ENCODE measurements at regions not wholly inside any gene's neighbourhood (a gene's known extent, or its start where the extent isn't known, plus 50 kb on each side); places are given as distances from the start of the nearest gene placed in this dataset.

- no peak for DNase-seq
- no peak overlapping the region for H2AFZ ChIP-seq (ENCODE audit: low read length)
- no peak overlapping the region for H3K27ac ChIP-seq (ENCODE audit: low read length)
- H3K27me3 ChIP-seq (replicated peaks; ENCODE audit: insufficient read depth, low read length): no peaks in the 10 kb centered on the region
- H3F3A ChIP-seq (ENCODE audit: insufficient read depth, low read length): no peaks in the 10 kb centered on the region
- no peaks in the 10 kb centered on the region for H3K9me2 ChIP-seq (replicated peaks; ENCODE audit: insufficient read depth, low read length)
- no peaks in the 10 kb centered on the region for H3K36me3 ChIP-seq (replicated peaks; ENCODE audit: insufficient read depth, low read length)
- peaks cover 12% of the 10 kb centered on the region; the same call in 1 of the 2 replicates for H3K4me1 ChIP-seq (ENCODE audit: low read length)
- no peaks in the 10 kb centered on the region for H3K9me3 ChIP-seq (replicated peaks; ENCODE audit: insufficient read depth, low read length)
- H3K9ac ChIP-seq (ENCODE audit: low read length): no peak overlapping the region
- H3K79me2 ChIP-seq (ENCODE audit: low read length): no peaks in the 10 kb centered on the region
- H3K4me2 ChIP-seq (ENCODE audit: low read depth, low read length): no peak overlapping the region
- H4K20me1 ChIP-seq (ENCODE audit: insufficient read depth, low read length): no peaks in the 10 kb centered on the region
- H3K4me3 ChIP-seq (ENCODE audit: low read length): no peak overlapping the region
- TF ChIP-seq EZH2 (optimal IDR thresholded peaks at IDR 0.05; ENCODE audit: low read depth, low read length): no peak
- no peak for TF ChIP-seq CTCF (IDR thresholded peaks at IDR 0.05; ENCODE audit: low read length)
- TF ChIP-seq EZH2phosphoT487 (IDR thresholded peaks at IDR 0.05; ENCODE audit: low read length): no peak
Observed at GRCh38 chrX:10855845-10856244, 235.5 kb upstream of the MID1 start.

DNA sequence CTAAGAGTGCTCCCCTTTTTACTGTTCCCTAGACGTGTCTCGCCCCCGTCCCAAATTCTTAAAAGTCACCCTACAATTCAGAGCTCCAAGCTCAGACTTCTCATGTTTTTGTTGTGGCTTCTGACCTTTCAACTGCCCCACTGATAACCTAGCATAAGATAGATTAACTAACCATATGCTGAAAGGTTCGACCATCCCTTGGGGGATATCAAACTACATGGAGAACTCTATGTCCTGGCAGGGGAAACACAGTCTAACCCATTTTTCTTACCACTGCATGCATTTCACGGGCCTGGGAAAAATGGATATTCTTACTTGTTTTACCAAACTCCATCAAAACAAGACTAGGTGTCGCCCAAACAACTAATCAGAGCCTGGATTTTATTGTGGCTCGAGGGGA, 236.4 kb upstream of the MID1 start:
- Histone ChIP-seq H3K27me3 (replicated peaks; ENCODE audit: insufficient read depth, low read length) (no peaks in the 10 kb centered on the region), H3K4me3 (ENCODE audit: low read length) (no peak overlapping the region), H3K4me2 (ENCODE audit: low read depth, low read length) (no peak overlapping the region), H3K4me1 (ENCODE audit: low read length) (peaks cover 12% of the 10 kb centered on the region; the same call in 1 of the 2 replicates), H2AFZ (ENCODE audit: low read length) (no peak overlapping the region), H4K20me1 (ENCODE audit: insufficient read depth, low read length) (no peaks in the 10 kb centered on the region), H3K9ac (ENCODE audit: low read length) (no peak overlapping the region), H3K36me3 (replicated peaks; ENCODE audit: insufficient read depth, low read length) (no peaks in the 10 kb centered on the region), H3K79me2 (ENCODE audit: low read length) (no peaks in the 10 kb centered on the region), H3K9me3 (replicated peaks; ENCODE audit: insufficient read depth, low read length) (no peaks in the 10 kb centered on the region), H3F3A (ENCODE audit: insufficient read depth, low read length) (no peaks in the 10 kb centered on the region), H3K9me2 (replicated peaks; ENCODE audit: insufficient read depth, low read length) (no peaks in the 10 kb centered on the region), H3K27ac (ENCODE audit: low read length) (no peak overlapping the region)
- no peak for DNase-seq
- TF ChIP-seq EZH2phosphoT487 (IDR thresholded peaks at IDR 0.05; ENCODE audit: low read length): no peak
- no peak for TF ChIP-seq EZH2 (optimal IDR thresholded peaks at IDR 0.05; ENCODE audit: low read depth, low read length)
- TF ChIP-seq CTCF (IDR thresholded peaks at IDR 0.05; ENCODE audit: low read length): no peak

- no peak for DNase-seq
- H3K79me2 ChIP-seq (ENCODE audit: low read length): no peaks in the 10 kb centered on the region
- H3K4me3 ChIP-seq (ENCODE audit: low read length): no peak overlapping the region
- H3K4me2 ChIP-seq (ENCODE audit: low read depth, low read length): no peak overlapping the region
- no peak for TF ChIP-seq CTCF (IDR thresholded peaks at IDR 0.05; ENCODE audit: low read length)
- TF ChIP-seq EZH2phosphoT487 (IDR thresholded peaks at IDR 0.05; ENCODE audit: low read length): no peak
- TF ChIP-seq EZH2 (optimal IDR thresholded peaks at IDR 0.05; ENCODE audit: low read depth, low read length): no peak
- H3K9ac ChIP-seq (ENCODE audit: low read length): no peak overlapping the region
- no peaks in the 10 kb centered on the region for H3K27me3 ChIP-seq (replicated peaks; ENCODE audit: insufficient read depth, low read length)
- no peaks in the 10 kb centered on the region for H3F3A ChIP-seq (ENCODE audit: insufficient read depth, low read length)
- no peaks in the 10 kb centered on the region for H3K9me3 ChIP-seq (replicated peaks; ENCODE audit: insufficient read depth, low read length)
- H3K4me1 ChIP-seq (ENCODE audit: low read length): peaks cover 12% of the 10 kb centered on the region; the same call in 1 of the 2 replicates
- H3K9me2 ChIP-seq (replicated peaks; ENCODE audit: insufficient read depth, low read length): no peaks in the 10 kb centered on the region
- no peak overlapping the region for H3K27ac ChIP-seq (ENCODE audit: low read length)
- no peaks in the 10 kb centered on the region for H4K20me1 ChIP-seq (ENCODE audit: insufficient read depth, low read length)
- no peaks in the 10 kb centered on the region for H3K36me3 ChIP-seq (replicated peaks; ENCODE audit: insufficient read depth, low read length)
- no peak overlapping the region for H2AFZ ChIP-seq (ENCODE audit: low read length)
Observed at GRCh38 chrX:10859353-10859752, 239.0 kb upstream of the MID1 start.
